ENCODE measurements at regions not wholly inside any gene's neighbourhood (a gene's known extent, or its start where the extent isn't known, plus 50 kb on each side); places are given as distances from the start of the nearest gene placed in this dataset.

DNA sequence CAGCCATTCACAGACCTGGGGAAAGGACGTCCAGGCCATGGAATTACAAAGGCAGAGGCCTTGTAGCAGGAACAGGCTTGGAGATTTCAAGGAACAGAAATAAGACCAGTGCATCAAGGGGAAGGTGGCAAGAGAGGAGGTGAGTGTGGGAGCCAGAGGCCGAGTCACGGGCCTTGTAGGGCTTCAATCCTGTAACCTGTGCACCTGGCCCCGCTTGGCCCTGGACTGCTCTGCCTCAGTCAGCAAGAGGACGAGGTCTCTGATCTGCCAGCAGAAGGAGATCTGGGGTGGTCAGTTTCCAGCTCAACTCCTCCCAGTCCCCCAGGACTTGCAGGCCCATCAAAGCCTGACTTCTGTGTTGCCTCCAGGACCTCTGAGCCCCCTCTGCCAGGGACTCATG is 200.8 kb downstream of the VRK1 start:
- TF ChIP-seq, protein P1, sequence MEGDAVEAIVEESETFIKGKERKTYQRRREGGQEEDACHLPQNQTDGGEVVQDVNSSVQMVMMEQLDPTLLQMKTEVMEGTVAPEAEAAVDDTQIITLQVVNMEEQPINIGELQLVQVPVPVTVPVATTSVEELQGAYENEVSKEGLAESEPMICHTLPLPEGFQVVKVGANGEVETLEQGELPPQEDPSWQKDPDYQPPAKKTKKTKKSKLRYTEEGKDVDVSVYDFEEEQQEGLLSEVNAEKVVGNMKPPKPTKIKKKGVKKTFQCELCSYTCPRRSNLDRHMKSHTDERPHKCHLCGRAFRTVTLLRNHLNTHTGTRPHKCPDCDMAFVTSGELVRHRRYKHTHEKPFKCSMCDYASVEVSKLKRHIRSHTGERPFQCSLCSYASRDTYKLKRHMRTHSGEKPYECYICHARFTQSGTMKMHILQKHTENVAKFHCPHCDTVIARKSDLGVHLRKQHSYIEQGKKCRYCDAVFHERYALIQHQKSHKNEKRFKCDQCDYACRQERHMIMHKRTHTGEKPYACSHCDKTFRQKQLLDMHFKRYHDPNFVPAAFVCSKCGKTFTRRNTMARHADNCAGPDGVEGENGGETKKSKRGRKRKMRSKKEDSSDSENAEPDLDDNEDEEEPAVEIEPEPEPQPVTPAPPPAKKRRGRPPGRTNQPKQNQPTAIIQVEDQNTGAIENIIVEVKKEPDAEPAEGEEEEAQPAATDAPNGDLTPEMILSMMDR (IDR thresholded peaks at IDR 0.05) = no peak
- TF ChIP-seq POLR2A (IDR thresholded peaks at IDR 0.05) (no peak), POLR2AphosphoS5 (IDR thresholded peaks at IDR 0.05) (no peak)

Data from prostate gland (tissue), 2 donors.